ENCODE measurements at regions not wholly inside any gene's neighbourhood (a gene's known extent, or its start where the extent isn't known, plus 50 kb on each side); places are given as distances from the start of the nearest gene placed in this dataset.

DNA sequence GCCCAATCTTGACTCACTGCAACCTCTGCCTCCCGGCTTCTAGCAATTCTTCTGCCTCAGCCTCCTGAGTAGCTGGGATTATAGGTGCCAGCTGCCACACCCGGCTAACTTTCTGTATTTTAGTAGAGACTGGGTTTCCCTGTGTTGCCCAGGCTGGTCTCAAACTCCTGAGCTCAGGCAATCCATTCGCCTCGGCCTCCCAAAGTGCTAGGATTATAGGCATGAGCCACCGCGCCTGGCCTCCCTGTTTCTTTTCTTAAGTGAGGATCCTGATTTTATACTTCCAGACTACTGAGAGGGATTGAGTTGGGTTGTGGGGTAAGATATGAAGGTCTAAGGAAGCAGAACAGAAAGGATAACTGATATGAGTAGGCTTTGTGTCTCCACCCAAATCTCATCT is 106.8 kb downstream of the CNTN3 start:
- Histone ChIP-seq H3K27ac (ENCODE audit: control insufficient read depth, insufficient read depth, low read length) (no peak overlapping the region), H3K9me3 (ENCODE audit: control insufficient read depth, low read depth, low read length) (no peaks in the 10 kb centered on the region), H3K79me2 (ENCODE audit: control insufficient read depth, insufficient read depth, low read length) (no peaks in the 10 kb centered on the region), H4K20me1 (ENCODE audit: control insufficient read depth, extremely low read depth, insufficient read depth, low read length) (no peaks in the 10 kb centered on the region), H3K4me2 (ENCODE audit: control insufficient read depth, extremely low read depth, insufficient read depth, low read depth, low read length) (no peak overlapping the region), H3K27me3 (ENCODE audit: control insufficient read depth, extremely low read depth, insufficient read depth, low read length) (no peaks in the 10 kb centered on the region), H2AFZ (ENCODE audit: control insufficient read depth, low read length) (no peak overlapping the region), H3K36me3 (ENCODE audit: control insufficient read depth in 2 of 2, extremely low read depth in 1 of 2, insufficient read depth in 2 of 2, low read length in 2 of 2) (no peaks in the 10 kb centered on the region), H3K4me1 (ENCODE audit: control insufficient read depth, extremely low read depth, insufficient read depth, low read length) (no peaks in the 10 kb centered on the region), H3K9ac (ENCODE audit: control insufficient read depth, extremely low read depth, insufficient read depth, low read length) (no peak overlapping the region), H3K9me1 (ENCODE audit: control insufficient read depth, extremely low read depth, insufficient read depth, low read length) (no peaks in the 10 kb centered on the region), H3K4me3 (ENCODE audit: control insufficient read depth in 2 of 3, extremely low read depth in 1 of 3, insufficient read depth in 2 of 3, low read depth in 1 of 3, low read length in 3 of 3) (no peak overlapping the region)
- dilution Hi-C loops (cut with MboI; ENCODE audit: extremely low pct_ligation_motif_present, low sequenced_read_pairs): no loop called here
- TF ChIP-seq EZH2 (IDR thresholded peaks at IDR 0.05; ENCODE audit: low read length): no peak
- TF ChIP-seq, protein P1, sequence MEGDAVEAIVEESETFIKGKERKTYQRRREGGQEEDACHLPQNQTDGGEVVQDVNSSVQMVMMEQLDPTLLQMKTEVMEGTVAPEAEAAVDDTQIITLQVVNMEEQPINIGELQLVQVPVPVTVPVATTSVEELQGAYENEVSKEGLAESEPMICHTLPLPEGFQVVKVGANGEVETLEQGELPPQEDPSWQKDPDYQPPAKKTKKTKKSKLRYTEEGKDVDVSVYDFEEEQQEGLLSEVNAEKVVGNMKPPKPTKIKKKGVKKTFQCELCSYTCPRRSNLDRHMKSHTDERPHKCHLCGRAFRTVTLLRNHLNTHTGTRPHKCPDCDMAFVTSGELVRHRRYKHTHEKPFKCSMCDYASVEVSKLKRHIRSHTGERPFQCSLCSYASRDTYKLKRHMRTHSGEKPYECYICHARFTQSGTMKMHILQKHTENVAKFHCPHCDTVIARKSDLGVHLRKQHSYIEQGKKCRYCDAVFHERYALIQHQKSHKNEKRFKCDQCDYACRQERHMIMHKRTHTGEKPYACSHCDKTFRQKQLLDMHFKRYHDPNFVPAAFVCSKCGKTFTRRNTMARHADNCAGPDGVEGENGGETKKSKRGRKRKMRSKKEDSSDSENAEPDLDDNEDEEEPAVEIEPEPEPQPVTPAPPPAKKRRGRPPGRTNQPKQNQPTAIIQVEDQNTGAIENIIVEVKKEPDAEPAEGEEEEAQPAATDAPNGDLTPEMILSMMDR (optimal IDR thresholded peaks at IDR 0.05 in 1 of 3, IDR thresholded peaks at IDR 0.05 in 1 of 3, conservative IDR thresholded peaks at IDR 0.05 in 1 of 3; ENCODE audit: extremely low read depth in 1 of 3, insufficient read depth in 2 of 3, low read length in 3 of 3): no peak
- FAIRE-seq: no peak
- DNase-seq (ENCODE audit: low read depth, low spot score): no peak

DNA sequence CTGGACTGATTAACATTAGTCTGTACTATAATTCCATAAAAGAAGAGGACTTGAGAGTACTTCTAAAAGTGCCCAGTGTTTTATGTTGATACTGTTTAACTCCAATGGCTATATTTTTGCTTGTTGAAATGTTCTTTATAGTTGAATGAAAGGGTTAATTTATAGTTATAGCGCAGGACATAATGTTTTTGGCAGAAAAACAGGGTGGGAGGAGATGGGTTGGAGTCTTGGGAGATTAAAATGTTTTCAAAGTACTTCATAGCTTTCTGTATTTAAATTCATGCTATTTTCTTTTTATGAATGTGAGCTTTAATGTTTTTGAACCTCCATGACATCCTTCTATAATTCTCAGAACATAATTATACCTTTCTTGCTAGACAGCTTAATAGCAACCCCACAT is 108.2 kb downstream of the CNTN3 start:
- dilution Hi-C loops (cut with MboI; ENCODE audit: extremely low pct_ligation_motif_present, low sequenced_read_pairs): no loop called here
- Histone ChIP-seq H3K9me3 (ENCODE audit: control insufficient read depth, low read depth, low read length) (peaks cover under 1% of the 10 kb centered on the region), H3K4me3 (ENCODE audit: control insufficient read depth in 2 of 3, extremely low read depth in 1 of 3, insufficient read depth in 2 of 3, low read depth in 1 of 3, low read length in 3 of 3) (no peak overlapping the region), H3K27ac (ENCODE audit: control insufficient read depth, insufficient read depth, low read length) (no peak overlapping the region), H3K36me3 (ENCODE audit: control insufficient read depth in 2 of 2, extremely low read depth in 1 of 2, insufficient read depth in 2 of 2, low read length in 2 of 2) (no peaks in the 10 kb centered on the region), H3K4me2 (ENCODE audit: control insufficient read depth, extremely low read depth, insufficient read depth, low read depth, low read length) (no peak overlapping the region), H3K9me1 (ENCODE audit: control insufficient read depth, extremely low read depth, insufficient read depth, low read length) (no peaks in the 10 kb centered on the region), H4K20me1 (ENCODE audit: control insufficient read depth, extremely low read depth, insufficient read depth, low read length) (no peaks in the 10 kb centered on the region), H2AFZ (ENCODE audit: control insufficient read depth, low read length) (no peak overlapping the region), H3K27me3 (ENCODE audit: control insufficient read depth, extremely low read depth, insufficient read depth, low read length) (no peaks in the 10 kb centered on the region), H3K9ac (ENCODE audit: control insufficient read depth, extremely low read depth, insufficient read depth, low read length) (no peak overlapping the region), H3K79me2 (ENCODE audit: control insufficient read depth, insufficient read depth, low read length) (no peaks in the 10 kb centered on the region), H3K4me1 (ENCODE audit: control insufficient read depth, extremely low read depth, insufficient read depth, low read length) (no peaks in the 10 kb centered on the region)
- FAIRE-seq: no peak
- DNase-seq (ENCODE audit: low read depth, low spot score): no peak
- TF ChIP-seq, protein P1 (optimal IDR thresholded peaks at IDR 0.05 in 1 of 3, IDR thresholded peaks at IDR 0.05 in 1 of 3, conservative IDR thresholded peaks at IDR 0.05 in 1 of 3; ENCODE audit: extremely low read depth in 1 of 3, insufficient read depth in 2 of 3, low read length in 3 of 3): no peak
- no peak for TF ChIP-seq EZH2 (IDR thresholded peaks at IDR 0.05; ENCODE audit: low read length)
